A673 (cell line): ENCODE measurements at regions not wholly inside any gene's neighbourhood (a gene's known extent, or its start where the extent isn't known, plus 50 kb on each side); places are given as distances from the start of the nearest gene placed in this dataset.

Experiments
- CTCF ChIP-seq: fragments of 300-800, 200-600 bp; sonication (generic); conservative IDR thresholded peaks from 2 replicates; pipeline ENCODE4 v1.5.1; 2017; ENCODE audit warnings: low read depth, mild to moderate bottlenecking, antibody characterized with exemption, low read length, moderate library complexity, mixed read lengths
- EZH2 ChIP-seq: fragments of 200-600 bp; sonication (generic); IDR thresholded peaks from 2 replicates; pipeline ENCODE4 v1.6.1; 2017; ENCODE audit warnings: borderline replicate concordance, low read depth, mild to moderate bottlenecking, mixed read lengths, antibody characterized with exemption, low read length; ENCODE audit not compliant: poor library complexity, severe bottlenecking

GRCh38 chr2:184326066-184326465, 272.3 kb upstream of the ZNF804A start:
- TF ChIP-seq CTCF (no peak), EZH2 (no peak)
